ENCODE measurements at regions not wholly inside any gene's neighbourhood (a gene's known extent, or its start where the extent isn't known, plus 50 kb on each side); places are given as distances from the start of the nearest gene placed in this dataset.

DNA sequence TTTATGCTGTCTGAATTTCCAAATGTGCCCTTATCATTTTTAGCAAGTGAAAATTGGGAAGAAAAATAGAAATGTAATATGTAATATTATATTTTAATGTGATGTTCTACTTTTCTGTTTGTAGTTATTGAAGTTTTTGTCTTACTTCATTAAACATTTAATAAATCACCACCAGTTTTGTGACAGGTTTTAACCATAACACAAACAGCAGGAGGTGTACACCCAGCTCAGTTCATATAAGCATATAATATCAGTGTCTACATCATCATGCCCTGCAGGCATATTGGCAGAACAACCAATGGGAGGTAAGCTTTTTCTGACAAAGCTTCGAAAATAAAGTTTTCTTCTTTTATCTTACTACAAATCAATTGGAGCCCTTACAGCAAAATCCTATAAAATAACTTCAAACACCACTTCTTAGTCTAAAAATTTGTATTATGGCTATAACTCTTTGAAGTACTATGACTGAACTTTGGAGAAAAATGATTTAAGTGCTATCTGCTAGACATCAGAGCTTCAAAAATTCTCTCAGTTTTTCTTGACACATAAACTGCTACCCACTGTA, 236.7 kb downstream of the BARHL2 start:
- TF ChIP-seq HOXA7 (CRISPR knock-in tag; IDR thresholded peaks at IDR 0.05) (no peak), CHD4 (IDR thresholded peaks at IDR 0.05; ENCODE audit: borderline replicate concordance) (no peak), EHMT2 (IDR thresholded peaks at IDR 0.05; ENCODE audit: low read depth) (no peak), ZSCAN20 (CRISPR knock-in tag; IDR thresholded peaks at IDR 0.05) (no peak), SREBF2 (IDR thresholded peaks at IDR 0.05) (no peak), POLR2A (IDR thresholded peaks at IDR 0.05; ENCODE audit: low read length) (no peak), FOSB (CRISPR knock-in tag; IDR thresholded peaks at IDR 0.05) (no peak)
- TF ChIP-seq, protein P1, sequence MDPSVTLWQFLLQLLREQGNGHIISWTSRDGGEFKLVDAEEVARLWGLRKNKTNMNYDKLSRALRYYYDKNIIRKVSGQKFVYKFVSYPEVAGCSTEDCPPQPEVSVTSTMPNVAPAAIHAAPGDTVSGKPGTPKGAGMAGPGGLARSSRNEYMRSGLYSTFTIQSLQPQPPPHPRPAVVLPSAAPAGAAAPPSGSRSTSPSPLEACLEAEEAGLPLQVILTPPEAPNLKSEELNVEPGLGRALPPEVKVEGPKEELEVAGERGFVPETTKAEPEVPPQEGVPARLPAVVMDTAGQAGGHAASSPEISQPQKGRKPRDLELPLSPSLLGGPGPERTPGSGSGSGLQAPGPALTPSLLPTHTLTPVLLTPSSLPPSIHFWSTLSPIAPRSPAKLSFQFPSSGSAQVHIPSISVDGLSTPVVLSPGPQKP (IDR thresholded peaks at IDR 0.05; ENCODE audit: low read depth, low read length), result no peak
- Histone ChIP-seq H3K4me1 (no peaks in the 10 kb centered on the region), H3K4me2 (no peak overlapping the region), H3K9me3 (no peaks in the 10 kb centered on the region), H3K27ac (no peak overlapping the region), H3K4me3 (no peak overlapping the region)
- DNase-seq (ENCODE audit: low read depth in 1 of 2, low spot score in 1 of 2), result no peak
- POLR2A ChIA-PET, result no interaction called here
- no peak for FAIRE-seq
- CTCF ChIA-PET, result no interaction called here
- WGBS (ENCODE audit: missing lambda C conversion rate), result 4% methylated on average over 1 of the region's 1 CpG
- ATAC-seq, result no peak

DNA sequence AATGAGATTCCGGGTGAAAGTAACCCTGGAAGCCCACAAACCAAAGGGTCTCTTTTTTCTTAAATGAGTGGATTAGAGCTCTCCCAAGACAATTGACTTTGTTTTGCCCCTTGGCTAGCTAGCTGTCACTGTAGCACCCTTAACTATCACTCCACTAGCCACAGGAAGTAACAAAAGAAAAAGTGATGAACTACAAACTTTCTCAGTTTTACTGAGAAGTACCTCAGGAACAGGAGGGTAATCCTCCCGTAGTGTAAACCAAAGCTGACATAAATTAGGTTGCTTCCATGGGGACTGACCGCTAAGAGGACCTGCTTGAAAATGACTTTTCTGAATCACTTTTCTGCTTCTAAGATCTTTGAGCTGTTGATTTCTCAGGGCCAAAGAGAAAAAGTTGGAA, 240.1 kb downstream of the BARHL2 start:
- no peak for TF ChIP-seq MAFK (IDR thresholded peaks at IDR 0.05; ENCODE audit: partially characterized antibody)
- WGBS (ENCODE audit: missing lambda C conversion rate), result 27% methylated on average over 3 of the region's 3 CpGs
- FAIRE-seq (no peak), DNase-seq (ENCODE audit: low read depth in 1 of 2, low spot score in 1 of 2) (no peak), ATAC-seq (no peak)
- H3K4me2 ChIP-seq, result no peak overlapping the region
- ChIA-PET POLR2A (no interaction called here), CTCF (no interaction called here)
- no peaks in the 10 kb centered on the region for H3K4me1 ChIP-seq
- no peaks in the 10 kb centered on the region for H3K9me3 ChIP-seq
- no peak overlapping the region for H3K4me3 ChIP-seq
- H3K27ac ChIP-seq, result no peak overlapping the region

DNA sequence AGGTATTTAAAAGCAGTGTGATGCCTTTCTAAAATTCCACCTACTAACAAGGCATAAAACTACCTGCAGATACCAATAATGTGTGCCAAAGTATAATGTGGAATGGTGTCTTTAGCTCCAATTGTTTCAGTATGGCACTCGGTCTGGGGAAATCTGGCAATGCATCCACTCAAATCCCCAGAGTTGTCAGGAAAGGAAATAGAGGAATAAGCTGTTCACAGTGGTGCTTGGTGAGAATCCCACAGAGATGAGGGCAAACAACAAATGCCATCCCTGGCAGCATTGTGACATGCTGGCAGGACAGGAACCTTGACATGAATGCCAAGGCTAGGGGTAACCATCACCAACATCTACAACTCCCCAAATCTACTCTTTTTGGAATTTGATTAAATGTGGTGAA, 240.7 kb downstream of the BARHL2 start:
- no peak for FAIRE-seq
- 0% methylated on average over 1 of the region's 1 CpG for WGBS (ENCODE audit: missing lambda C conversion rate)
- no peak for TF ChIP-seq SMC3 (IDR thresholded peaks at IDR 0.05)
- no peak for TF ChIP-seq FOXS1 (CRISPR knock-in tag; IDR thresholded peaks at IDR 0.05)
- TF ChIP-seq POLR2AphosphoS2 (conservative IDR thresholded peaks at IDR 0.05; ENCODE audit: low read length), result no peak
- TF ChIP-seq, protein P2, sequence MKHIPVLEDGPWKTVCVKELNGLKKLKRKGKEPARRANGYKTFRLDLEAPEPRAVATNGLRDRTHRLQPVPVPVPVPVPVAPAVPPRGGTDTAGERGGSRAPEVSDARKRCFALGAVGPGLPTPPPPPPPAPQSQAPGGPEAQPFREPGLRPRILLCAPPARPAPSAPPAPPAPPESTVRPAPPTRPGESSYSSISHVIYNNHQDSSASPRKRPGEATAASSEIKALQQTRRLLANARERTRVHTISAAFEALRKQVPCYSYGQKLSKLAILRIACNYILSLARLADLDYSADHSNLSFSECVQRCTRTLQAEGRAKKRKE (CRISPR knock-in tag; IDR thresholded peaks at IDR 0.05; ENCODE audit: low read depth), result no peak
- TF ChIP-seq ZC3H11A (IDR thresholded peaks at IDR 0.05), result no peak
- no peak for TF ChIP-seq NPAS2 (CRISPR knock-in tag; IDR thresholded peaks at IDR 0.05; ENCODE audit: borderline replicate concordance)
- no peak for TF ChIP-seq POLR2A (IDR thresholded peaks at IDR 0.05; ENCODE audit: low read length)
- TF ChIP-seq, protein P3, sequence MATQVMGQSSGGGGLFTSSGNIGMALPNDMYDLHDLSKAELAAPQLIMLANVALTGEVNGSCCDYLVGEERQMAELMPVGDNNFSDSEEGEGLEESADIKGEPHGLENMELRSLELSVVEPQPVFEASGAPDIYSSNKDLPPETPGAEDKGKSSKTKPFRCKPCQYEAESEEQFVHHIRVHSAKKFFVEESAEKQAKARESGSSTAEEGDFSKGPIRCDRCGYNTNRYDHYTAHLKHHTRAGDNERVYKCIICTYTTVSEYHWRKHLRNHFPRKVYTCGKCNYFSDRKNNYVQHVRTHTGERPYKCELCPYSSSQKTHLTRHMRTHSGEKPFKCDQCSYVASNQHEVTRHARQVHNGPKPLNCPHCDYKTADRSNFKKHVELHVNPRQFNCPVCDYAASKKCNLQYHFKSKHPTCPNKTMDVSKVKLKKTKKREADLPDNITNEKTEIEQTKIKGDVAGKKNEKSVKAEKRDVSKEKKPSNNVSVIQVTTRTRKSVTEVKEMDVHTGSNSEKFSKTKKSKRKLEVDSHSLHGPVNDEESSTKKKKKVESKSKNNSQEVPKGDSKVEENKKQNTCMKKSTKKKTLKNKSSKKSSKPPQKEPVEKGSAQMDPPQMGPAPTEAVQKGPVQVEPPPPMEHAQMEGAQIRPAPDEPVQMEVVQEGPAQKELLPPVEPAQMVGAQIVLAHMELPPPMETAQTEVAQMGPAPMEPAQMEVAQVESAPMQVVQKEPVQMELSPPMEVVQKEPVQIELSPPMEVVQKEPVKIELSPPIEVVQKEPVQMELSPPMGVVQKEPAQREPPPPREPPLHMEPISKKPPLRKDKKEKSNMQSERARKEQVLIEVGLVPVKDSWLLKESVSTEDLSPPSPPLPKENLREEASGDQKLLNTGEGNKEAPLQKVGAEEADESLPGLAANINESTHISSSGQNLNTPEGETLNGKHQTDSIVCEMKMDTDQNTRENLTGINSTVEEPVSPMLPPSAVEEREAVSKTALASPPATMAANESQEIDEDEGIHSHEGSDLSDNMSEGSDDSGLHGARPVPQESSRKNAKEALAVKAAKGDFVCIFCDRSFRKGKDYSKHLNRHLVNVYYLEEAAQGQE (IDR thresholded peaks at IDR 0.05), result no peak
- TF ChIP-seq MYC (IDR thresholded peaks at IDR 0.05; ENCODE audit: borderline replicate concordance, low read length), result no peak
- TF ChIP-seq ZNF302 (CRISPR knock-in tag; IDR thresholded peaks at IDR 0.05), result no peak
- TF ChIP-seq HOXB5 (CRISPR knock-in tag; IDR thresholded peaks at IDR 0.05), result no peak
- TF ChIP-seq TP53 (CRISPR knock-in tag; IDR thresholded peaks at IDR 0.05), result no peak
- TF ChIP-seq KDM5A (IDR thresholded peaks at IDR 0.05), result no peak
- TF ChIP-seq RFX5 (IDR thresholded peaks at IDR 0.05), result no peak
- no peak for TF ChIP-seq MAZ (IDR thresholded peaks at IDR 0.05; ENCODE audit: borderline replicate concordance, low read depth, low read length)
- TF ChIP-seq, protein P4, sequence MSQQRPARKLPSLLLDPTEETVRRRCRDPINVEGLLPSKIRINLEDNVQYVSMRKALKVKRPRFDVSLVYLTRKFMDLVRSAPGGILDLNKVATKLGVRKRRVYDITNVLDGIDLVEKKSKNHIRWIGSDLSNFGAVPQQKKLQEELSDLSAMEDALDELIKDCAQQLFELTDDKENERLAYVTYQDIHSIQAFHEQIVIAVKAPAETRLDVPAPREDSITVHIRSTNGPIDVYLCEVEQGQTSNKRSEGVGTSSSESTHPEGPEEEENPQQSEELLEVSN (IDR thresholded peaks at IDR 0.05; ENCODE audit: borderline replicate concordance, low read depth), result no peak
- no peak for TF ChIP-seq GATA3 (IDR thresholded peaks at IDR 0.05; ENCODE audit: borderline replicate concordance)

More for the DNA sequence above, 240.7 kb downstream of the BARHL2 start:
- ChIA-PET CTCF (no interaction called here), POLR2A (no interaction called here)
- H3K4me3 ChIP-seq, result no peak overlapping the region
- H3K9me3 ChIP-seq, result no peaks in the 10 kb centered on the region
- H3K4me2 ChIP-seq, result no peak overlapping the region
- ATAC-seq, result no peak
- no peaks in the 10 kb centered on the region for H3K4me1 ChIP-seq
- DNase-seq (ENCODE audit: low read depth in 1 of 2, low spot score in 1 of 2), result no peak
- H3K27ac ChIP-seq, result no peak overlapping the region
